H1 (cell line): ENCODE measurements at regions not wholly inside any gene's neighbourhood (a gene's known extent, or its start where the extent isn't known, plus 50 kb on each side); places are given as distances from the start of the nearest gene placed in this dataset.

Experiments used
- CTCF ChIA-PET: fragments of 300-600 bp; sonication (Branson Sonifier 250); formaldehyde crosslinking; loops from one replicate; lab custom pipeline; 2021; ENCODE audit not compliant: partially characterized antibody; lab: Charles Lee
- POLR2A ChIA-PET: fragments of 300-600 bp; sonication (Branson Sonifier 250); formaldehyde crosslinking; loops from one replicate; lab custom pipeline; 2021; ENCODE audit warnings: inconsistent platforms; ENCODE audit not compliant: partially characterized antibody; lab: Charles Lee
- DNase-seq, 2 experiments: peaks; one replicate each; pipeline versions ENCODE4 v3.0.0 to v3.0.0-alpha.2; 2010 to 2022; ENCODE audit warnings: low spot score in 2 of 2, low read depth in 1 of 2, mixed read lengths in 1 of 2
- FAIRE-seq: peaks from 2 replicates; lab custom pipeline; 2011; peaks lifted over from hg19 to GRCh38; lab: Jason Lieb, UNC
- H2AFZ ChIP-seq: 2 replicates; pipeline ENCODE4 v1.8.1; 2012; ENCODE audit warnings: low read length, inconsistent platforms
- H2AK5ac ChIP-seq: 2 replicates; pipeline ENCODE4 v1.6.1; 2013; ENCODE audit warnings: low read depth, low read length
- H2BK120ac ChIP-seq: replicated peaks from 2 replicates; pipeline ENCODE3; 2013; ENCODE audit warnings: low read depth, low read length, inconsistent platforms
- H2BK12ac ChIP-seq: 2 replicates; pipeline ENCODE4 v1.6.1; 2013; ENCODE audit warnings: low read depth, low read length
- H2BK15ac ChIP-seq: 2 replicates; pipeline ENCODE4 v1.6.1; 2013; ENCODE audit warnings: low read length
- H2BK20ac ChIP-seq: 2 replicates; pipeline ENCODE4 v1.6.1; 2013; ENCODE audit warnings: low read length
- H2BK5ac ChIP-seq: 2 replicates; pipeline ENCODE4 v1.6.1; 2013; ENCODE audit warnings: low read depth, low read length
- H3K14ac ChIP-seq: 2 replicates; pipeline ENCODE4 v1.6.1; 2013; ENCODE audit warnings: inconsistent platforms; ENCODE audit not compliant: insufficient read length
- H3K18ac ChIP-seq: 2 replicates; pipeline ENCODE4 v1.6.1; 2013; ENCODE audit warnings: low read length; ENCODE audit errors: extremely low read depth
- H3K23ac ChIP-seq: 2 replicates; pipeline ENCODE4 v1.6.1; 2013; ENCODE audit warnings: inconsistent platforms; ENCODE audit not compliant: insufficient read length
- H3K23me2 ChIP-seq: 2 replicates; pipeline ENCODE4 v1.6.1; 2013; ENCODE audit warnings: low read depth, low read length
- H3K27ac ChIP-seq: 2 replicates; pipeline ENCODE4 v1.6.1; 2011; ENCODE audit warnings: low read depth, low read length, inconsistent platforms
- H3K27me3 ChIP-seq, 4 experiments: replicated peaks in 1 of 4; 1 replicate in 1 of 4; 2 replicates in 3 of 4; pipeline versions ENCODE4 v1.6.1 to v1.8.1; 2011 to 2013; ENCODE audit warnings: low read length in 3 of 4, mild to moderate bottlenecking in 3 of 4, inconsistent platforms in 2 of 4, mixed read lengths in 2 of 4, moderate library complexity in 1 of 4; ENCODE audit not compliant: control insufficient read depth in 3 of 4, insufficient read depth in 3 of 4; ENCODE audit errors: extremely low read depth in 1 of 4
- H3K36me3 ChIP-seq, 4 experiments: 2 replicates each; pipeline versions ENCODE4 v1.6.1 to v1.8.1; 2011 to 2013; ENCODE audit warnings: mild to moderate bottlenecking in 4 of 4, low read length in 3 of 4, moderate library complexity in 2 of 4, control low read depth in 1 of 4, inconsistent platforms in 1 of 4; ENCODE audit not compliant: insufficient read depth in 4 of 4, control insufficient read depth in 2 of 4
- H3K4ac ChIP-seq: replicated peaks from 2 replicates; pipeline ENCODE3; 2013; ENCODE audit warnings: low read length, low read depth, mixed read lengths, inconsistent platforms; ENCODE audit not compliant: insufficient read length
- H3K4me1 ChIP-seq, 4 experiments: replicated peaks in 1 of 4; 1 replicate in 1 of 4; 2 replicates in 3 of 4; pipeline versions ENCODE4 v1.6.1 to v1.8.1; 2011 to 2013; ENCODE audit warnings: low read length in 3 of 4, inconsistent platforms in 2 of 4, mixed read lengths in 1 of 4; ENCODE audit not compliant: insufficient read depth in 4 of 4, control insufficient read depth in 3 of 4
- H3K4me2 ChIP-seq, 2 experiments: 2 replicates each; pipeline versions ENCODE4 v1.6.1 to v1.8.1; 2011 to 2013; ENCODE audit warnings: low read depth in 2 of 2, low read length in 2 of 2, control low read depth in 1 of 2, inconsistent platforms in 1 of 2, mild to moderate bottlenecking in 1 of 2; ENCODE audit not compliant: insufficient read depth in 1 of 2
- H3K4me3 ChIP-seq, 4 experiments: fragments of 200-600, 300-600 bp in 1 of 4; sonication (generic), shearing (Covaris generic), sonication (Bioruptor Twin) in 1 of 4; 2 replicates each; pipeline versions ENCODE4 v1.5.1 to v1.8.1; 2011 to 2016; ENCODE audit warnings: low read length in 4 of 4, low read depth in 3 of 4, control low read depth in 2 of 4, inconsistent platforms in 2 of 4, mild to moderate bottlenecking in 2 of 4, mixed read lengths in 1 of 4, moderate library complexity in 1 of 4; ENCODE audit not compliant: insufficient read depth in 2 of 4; ENCODE audit errors: extremely low read depth in 1 of 4
- H3K56ac ChIP-seq: replicated peaks from 2 replicates; pipeline ENCODE3; 2013; ENCODE audit warnings: low read depth, mild to moderate bottlenecking, mixed read lengths, low read length, inconsistent platforms; ENCODE audit not compliant: insufficient read length
- H3K79me1 ChIP-seq: 2 replicates; pipeline ENCODE4 v1.6.1; 2013; ENCODE audit warnings: low read depth, low read length, control low read depth
- H3K79me2 ChIP-seq, 2 experiments: 2 replicates each; pipeline versions ENCODE4 v1.6.1 to v1.8.1; 2012 to 2013; ENCODE audit warnings: low read length in 2 of 2, mild to moderate bottlenecking in 2 of 2, inconsistent platforms in 1 of 2; ENCODE audit not compliant: insufficient read depth in 2 of 2, control insufficient read depth in 1 of 2
- H3K9ac ChIP-seq, 4 experiments: replicated peaks in 1 of 4; 1 replicate in 1 of 4; 2 replicates in 3 of 4; pipeline versions ENCODE4 v1.6.1 to v1.8.1; 2011 to 2013; ENCODE audit warnings: low read depth in 3 of 4, low read length in 3 of 4, control low read depth in 2 of 4, mild to moderate bottlenecking in 2 of 4, moderate library complexity in 2 of 4, inconsistent platforms in 1 of 4; ENCODE audit errors: extremely low read depth in 1 of 4
- H3K9me3 ChIP-seq, 2 experiments: 2 replicates each; pipeline versions ENCODE4 v1.6.1 to v1.8.1; 2012 to 2013; ENCODE audit warnings: mild to moderate bottlenecking in 2 of 2, moderate library complexity in 2 of 2, control low read depth in 1 of 2, inconsistent platforms in 1 of 2, low read depth in 1 of 2, low read length in 1 of 2, mixed read lengths in 1 of 2; ENCODE audit not compliant: insufficient read depth in 2 of 2
- H4K20me1 ChIP-seq, 2 experiments: replicated peaks in 1 of 2; 2 replicates each; pipeline versions ENCODE3 to v1.8.1; 2011 to 2013; ENCODE audit warnings: inconsistent platforms in 2 of 2, low read length in 2 of 2, mild to moderate bottlenecking in 1 of 2; ENCODE audit not compliant: insufficient read depth in 2 of 2, control insufficient read depth in 1 of 2
- H4K5ac ChIP-seq: 2 replicates; pipeline ENCODE4 v1.6.1; 2013; ENCODE audit warnings: low read length, low read depth, mixed read lengths, inconsistent platforms; ENCODE audit not compliant: insufficient read length
- H4K8ac ChIP-seq: 2 replicates; pipeline ENCODE4 v1.8.0; 2013; ENCODE audit warnings: mild to moderate bottlenecking, moderate library complexity, low read length, inconsistent platforms; ENCODE audit not compliant: insufficient read depth; ENCODE audit errors: extremely low read depth
- H4K91ac ChIP-seq: replicated peaks from 2 replicates; pipeline ENCODE3; 2013; ENCODE audit warnings: low read length, mixed read lengths, inconsistent platforms; ENCODE audit not compliant: insufficient read length
- BCL11A ChIP-seq, 2 experiments: IDR thresholded peaks; one replicate each; pipeline ENCODE4 v1.6.1; 2011; ENCODE audit warnings: low read depth in 2 of 2, low read length in 2 of 2, mild to moderate bottlenecking in 2 of 2
- CBX8 ChIP-seq: fragments of 300-800, 300-1000 bp; sonication (generic); IDR thresholded peaks from 2 replicates; pipeline ENCODE4 v1.7.1; 2016; ENCODE audit warnings: low read depth, low read length, borderline replicate concordance
- CHD2 ChIP-seq: IDR thresholded peaks from 2 replicates; pipeline ENCODE4 v1.6.1; 2012; ENCODE audit warnings: low read length, improper control_type of control experiment
- GABPA ChIP-seq: IDR thresholded peaks from 2 replicates; pipeline ENCODE4 v1.6.1; 2011; ENCODE audit warnings: mild to moderate bottlenecking, low read length, moderate library complexity, borderline replicate concordance; ENCODE audit not compliant: insufficient read depth
- KDM5A ChIP-seq: fragments of 200-600 bp; IDR thresholded peaks from 2 replicates; pipeline ENCODE4 v1.7.1; 2012; ENCODE audit warnings: mild to moderate bottlenecking, low read length, inconsistent platforms, mixed read lengths
- POLR2A ChIP-seq, 2 experiments: IDR thresholded peaks; 1 replicate in 1 of 2; 2 replicates in 1 of 2; pipeline ENCODE4 v1.6.1; 2011; ENCODE audit warnings: low read depth in 2 of 2, low read length in 2 of 2, mild to moderate bottlenecking in 2 of 2; ENCODE audit errors: control extremely low read depth in 1 of 2
- SRF ChIP-seq: IDR thresholded peaks from 2 replicates; pipeline ENCODE4 v1.6.1; 2011; ENCODE audit warnings: mild to moderate bottlenecking, low read depth, low read length, moderate library complexity
- TBP ChIP-seq: IDR thresholded peaks from 2 replicates; pipeline ENCODE4 v1.6.1; 2011; ENCODE audit warnings: low read depth, low read length, improper control_type of control experiment
- WGBS, 2 experiments: shearing (Covaris generic) in 1 of 2; methylation state at CpG; one replicate each; pipeline versions ENCODE4 v1.1.6 to v1.1.7; 2013 to 2015; ENCODE audit warnings: low lambda C conversion rate in 2 of 2, mixed read lengths in 2 of 2, inconsistent platforms in 1 of 2, low coverage in 1 of 2, missing lambda C conversion rate in 1 of 2; ENCODE audit not compliant: insufficient replicate concordance in 2 of 2, insufficient coverage in 1 of 2, insufficient read length in 1 of 2; ENCODE audit errors: extremely low coverage in 1 of 2, missing lambda C conversion rate in 1 of 2; 5-methylcytosine and 5-hydroxymethylcytosine counted together

DNA sequence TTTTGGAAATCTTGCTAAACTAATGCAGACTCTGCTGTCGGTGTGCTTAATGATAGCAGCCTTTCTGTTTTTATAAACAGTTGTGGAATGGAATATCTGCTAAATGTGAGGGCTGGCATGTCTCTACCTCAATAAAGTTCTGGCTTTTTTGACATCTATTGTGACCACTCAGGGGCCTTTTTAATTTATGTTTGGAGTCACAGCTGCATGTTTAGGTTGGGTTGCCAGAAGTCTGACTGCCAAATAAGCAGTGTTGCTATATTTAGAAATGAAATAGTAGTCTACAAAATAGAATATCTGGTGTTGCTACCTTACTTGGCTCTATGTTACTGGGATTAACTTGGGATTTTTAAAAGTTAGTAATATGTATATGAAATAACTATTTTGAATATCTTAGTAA is 125.1 kb upstream of the LOC128125822 start:
- H2BK5ac ChIP-seq: no peak overlapping the region
- ChIA-PET POLR2A (no interaction called here), CTCF (interaction anchor here (0.6 kb wide), 1 partner anchor 68 kb away, joined by 3 read pairs; no protein-coding TSS in a partner anchor)
- H4K5ac ChIP-seq: no peak overlapping the region
- DNase-seq: no peak
- TF ChIP-seq CHD2 (no peak), BCL11A (IDR thresholded peaks at IDR 0.05; ENCODE audit: low read depth in 2 of 2, low read length in 2 of 2) (no peak), KDM5A (no peak), POLR2A (IDR thresholded peaks at IDR 0.05; ENCODE audit: control extremely low read depth in 1 of 2, low read depth in 2 of 2, low read length in 2 of 2) (no peak), CBX8 (no peak), SRF (no peak), GABPA (no peak), TBP (no peak)
- H3K9ac ChIP-seq: no peak overlapping the region
- no peak overlapping the region for H3K23ac ChIP-seq
- H3K4ac ChIP-seq: no peak overlapping the region
- no peak overlapping the region for H4K91ac ChIP-seq
- no peak overlapping the region for H2BK20ac ChIP-seq
- FAIRE-seq: no peak
- no peak overlapping the region for H3K4me2 ChIP-seq
- no peak overlapping the region for H2AK5ac ChIP-seq
- no peaks in the 10 kb centered on the region for H3K23me2 ChIP-seq
- no peak overlapping the region for H3K27ac ChIP-seq
- no peaks in the 10 kb centered on the region for H4K20me1 ChIP-seq
- H2BK15ac ChIP-seq: no peak overlapping the region
- no peak overlapping the region for H2BK12ac ChIP-seq
- no peaks in the 10 kb centered on the region for H3K36me3 ChIP-seq
- 84% methylated on average over 1 of the region's 1 CpG; no CpG with 5 or more reads in 1 of the 2 experiments for WGBS, 2 experiments
- no peak overlapping the region for H2AFZ ChIP-seq
- no peak overlapping the region for H3K18ac ChIP-seq
- H3K14ac ChIP-seq: no peak overlapping the region
- no peaks in the 10 kb centered on the region for H3K27me3 ChIP-seq
- no peak overlapping the region for H3K56ac ChIP-seq
- H2BK120ac ChIP-seq: no peak overlapping the region
- no peaks in the 10 kb centered on the region for H3K4me1 ChIP-seq
- H4K8ac ChIP-seq: no peak overlapping the region
- no peak overlapping the region for H3K4me3 ChIP-seq
- H3K9me3 ChIP-seq: peaks cover 3 to 8% of the 10 kb centered on the region in 2 experiments; a peak in 2 of 4 replicates
- no peaks in the 10 kb centered on the region for H3K79me1 ChIP-seq
- H3K79me2 ChIP-seq: no peaks in the 10 kb centered on the region
